Amygdala (tissue), 56 donors: ENCODE measurements at regions not wholly inside any gene's neighbourhood (a gene's known extent, or its start where the extent isn't known, plus 50 kb on each side); places are given as distances from the start of the nearest gene placed in this dataset.
A peak's percentile ranks its signal among the peaks of the same experiment; 100 is the strongest.

Experiments
- DNase-seq, 56 donors: peaks; one replicate each; lab custom pipeline; 2025; lab: John Stamatoyannopoulos, UW

- no peak for DNase-seq
Measured at GRCh38 chr13:78806457-78806856, 147.5 kb upstream of the OBI1 start.

GRCh38 chr13:78802912-78803311 is 144.0 kb upstream of the OBI1 start:
- no peak for DNase-seq

- no peak for DNase-seq
Measured at GRCh38 chr13:78787190-78787589, 128.2 kb upstream of the OBI1 start.

GRCh38 chr13:78786459-78786858 is 127.5 kb upstream of the OBI1 start:
- no peak for DNase-seq

- no peak for DNase-seq
Measured at GRCh38 chr13:78785764-78786163, 126.8 kb upstream of the OBI1 start.

- DNase-seq, result no peak
Measured at GRCh38 chr13:78784014-78784750, 125.2 kb upstream of the OBI1 start.

GRCh38 chr13:78780708-78781107 is 121.8 kb upstream of the OBI1 start:
- DNase-seq, result no peak

GRCh38 chr13:78779608-78780007 is 120.7 kb upstream of the OBI1 start:
- no peak for DNase-seq

- DNase-seq, result no peak
Measured at GRCh38 chr13:78777976-78778375, 119.0 kb upstream of the OBI1 start.

GRCh38 chr13:78777396-78777795 is 118.4 kb upstream of the OBI1 start:
- no peak for DNase-seq

- DNase-seq, result no peak
Measured at GRCh38 chr13:78772933-78773332, 114.0 kb upstream of the OBI1 start.

- DNase-seq, result no peak
Measured at GRCh38 chr13:78770601-78771000, 111.6 kb upstream of the OBI1 start.

- DNase-seq, result no peak
Measured at GRCh38 chr13:78768950-78769349, 110.0 kb upstream of the OBI1 start.

GRCh38 chr13:78764665-78765064 is 105.7 kb upstream of the OBI1 start:
- DNase-seq, result no peak

GRCh38 chr13:78762825-78763224 is 103.9 kb upstream of the OBI1 start:
- no peak for DNase-seq

- DNase-seq, result no peak
Measured at GRCh38 chr13:78759704-78760103, 100.7 kb upstream of the OBI1 start.

GRCh38 chr13:78758549-78758948 is 99.6 kb upstream of the OBI1 start:
- DNase-seq, result no peak

GRCh38 chr13:78753435-78753834 is 94.5 kb upstream of the OBI1 start:
- DNase-seq, result no peak

GRCh38 chr13:78750735-78751134 is 91.8 kb upstream of the OBI1 start:
- DNase-seq, result no peak

- no peak for DNase-seq
Measured at GRCh38 chr13:78743973-78744372, 85.0 kb upstream of the OBI1 start.

- DNase-seq, result peak in 1 of 56 donors; percentile 0
Measured at GRCh38 chr13:78742659-78743058, 83.7 kb upstream of the OBI1 start.

- no peak for DNase-seq
Measured at GRCh38 chr13:78736142-78736541, 77.2 kb upstream of the OBI1 start.

GRCh38 chr13:78732445-78733017 is 73.6 kb upstream of the OBI1 start:
- DNase-seq, result no peak
